HG03439 (cell line): ENCODE measurements at regions not wholly inside any gene's neighbourhood (a gene's known extent, or its start where the extent isn't known, plus 50 kb on each side); places are given as distances from the start of the nearest gene placed in this dataset.

ENCODE experiments used
- ATAC-seq: cut with Tn5 transposase; IDR thresholded peaks from one replicate; pipeline ENCODE4 v1.9.1; 2021; ENCODE audit warnings: mild to moderate bottlenecking, moderate library complexity; ENCODE audit not compliant: unreplicated experiment

GRCh38 chr1:90650401-90650800 lies 66.7 kb downstream of the BARHL2 start:
- ATAC-seq = no peak

GRCh38 chr1:90640325-90640724 lies 76.8 kb downstream of the BARHL2 start:
- ATAC-seq = no peak

- no peak for ATAC-seq
Observed at GRCh38 chr1:90622666-90623065, 94.4 kb downstream of the BARHL2 start.

GRCh38 chr1:90621986-90622385 lies 95.1 kb downstream of the BARHL2 start:
- no peak for ATAC-seq

- no peak for ATAC-seq
Observed at GRCh38 chr1:90616395-90616794, 100.7 kb downstream of the BARHL2 start.

GRCh38 chr1:90614872-90615271 lies 102.2 kb downstream of the BARHL2 start:
- no peak for ATAC-seq

- no peak for ATAC-seq
Observed at GRCh38 chr1:90613371-90613770, 103.7 kb downstream of the BARHL2 start.

GRCh38 chr1:90612033-90612432 lies 105.1 kb downstream of the BARHL2 start:
- ATAC-seq = no peak

- ATAC-seq = no peak
Observed at GRCh38 chr1:90607736-90608135, 109.4 kb downstream of the BARHL2 start.

- no peak for ATAC-seq
Observed at GRCh38 chr1:90605070-90605469, 112.0 kb downstream of the BARHL2 start.

GRCh38 chr1:90593312-90593711 lies 123.8 kb downstream of the BARHL2 start:
- ATAC-seq = no peak

GRCh38 chr1:90591970-90592356 lies 125.1 kb downstream of the BARHL2 start:
- ATAC-seq = no peak

- no peak for ATAC-seq
Observed at GRCh38 chr1:90591355-90591969, 125.6 kb downstream of the BARHL2 start.

- no peak for ATAC-seq
Observed at GRCh38 chr1:90580176-90580575, 136.9 kb downstream of the BARHL2 start.

- peak; percentile 71 for ATAC-seq
Observed at GRCh38 chr1:90579212-90579802, 137.8 kb downstream of the BARHL2 start.

GRCh38 chr1:90574692-90575370 lies 142.3 kb downstream of the BARHL2 start:
- ATAC-seq = no peak

- ATAC-seq = no peak
Observed at GRCh38 chr1:90573736-90574135, 143.4 kb downstream of the BARHL2 start.

GRCh38 chr1:90572446-90572845 lies 144.7 kb downstream of the BARHL2 start:
- no peak for ATAC-seq

GRCh38 chr1:90568436-90568835 lies 148.7 kb downstream of the BARHL2 start:
- no peak for ATAC-seq

GRCh38 chr1:90564164-90564563 lies 152.9 kb downstream of the BARHL2 start:
- no peak for ATAC-seq

GRCh38 chr1:90562892-90563291 lies 154.2 kb downstream of the BARHL2 start:
- no peak for ATAC-seq

- ATAC-seq = no peak
Observed at GRCh38 chr1:90561911-90562310, 155.2 kb downstream of the BARHL2 start.
